T-cell (primary cell): ENCODE measurements at regions not wholly inside any gene's neighbourhood (a gene's known extent, or its start where the extent isn't known, plus 50 kb on each side); places are given as distances from the start of the nearest gene placed in this dataset.

ENCODE experiments used
- ATAC-seq, 4 experiments: fragments of 200-7000 bp in 3 of 4; fragments of 150-1000 bp in 1 of 4; cut with Tn5 transposase; replicated peaks in 1 of 4; 1 replicate in 3 of 4; 2 replicates in 1 of 4; pipeline ENCODE4 v1.10.0; 2021; ENCODE audit warnings: moderate library complexity in 3 of 4, mild to moderate bottlenecking in 2 of 4, moderate number of reproducible peaks in 1 of 4
- CTCF ChIA-PET, 2 donors: fragments of 300-600 bp; sonication (Branson Sonifier 250); formaldehyde crosslinking; loops; one replicate each; lab custom pipeline; 2022; ENCODE audit warnings: antibody characterized with exemption in 2 of 2; lab: Charles Lee
- POLR2A ChIA-PET, 2 donors: fragments of 300-600 bp; sonication (Branson Sonifier 250); formaldehyde crosslinking; loops; one replicate each; lab custom pipeline; 2022; ENCODE audit warnings: antibody characterized with exemption in 2 of 2; lab: Charles Lee
- DNase-seq, 35 experiments: peaks; one replicate each; pipeline versions ENCODE4 v3.0.0 to v3.0.0-alpha.2; 2013 to 2023
- H3K27ac ChIP-seq: one replicate; pipeline ENCODE4 v1.5.1; 2013; ENCODE audit warnings: low read length
- H3K27me3 ChIP-seq, 2 experiments: replicated peaks in 1 of 2; 1 replicate in 1 of 2; 2 replicates in 1 of 2; pipeline versions ENCODE4 v1.6.1 to v1.7.0; 2013; ENCODE audit warnings: low read length in 1 of 2, mixed read lengths in 1 of 2; ENCODE audit not compliant: control insufficient read depth in 2 of 2, insufficient read depth in 2 of 2; ENCODE audit errors: extremely low read depth in 1 of 2
- H3K36me3 ChIP-seq, 2 donors: 1 replicate in 1 of 2; 2 replicates in 1 of 2; pipeline versions ENCODE4 v1.6.1 to v1.7.0; 2013; ENCODE audit warnings: low read length in 1 of 2; ENCODE audit not compliant: control insufficient read depth in 2 of 2, insufficient read depth in 1 of 2; ENCODE audit errors: extremely low read depth in 1 of 2
- H3K4me1 ChIP-seq, 2 experiments: 1 replicate in 1 of 2; 2 replicates in 1 of 2; pipeline versions ENCODE4 v1.6.1 to v1.7.0; 2013; ENCODE audit warnings: low read length in 2 of 2, mixed read lengths in 1 of 2; ENCODE audit not compliant: insufficient read depth in 2 of 2, control insufficient read depth in 1 of 2; ENCODE audit errors: extremely low read depth in 1 of 2
- H3K4me3 ChIP-seq, 2 donors: 1 replicate in 1 of 2; 2 replicates in 1 of 2; pipeline versions ENCODE4 v1.5.1 to v1.7.0; 2013; ENCODE audit warnings: mild to moderate bottlenecking in 2 of 2, low read length in 1 of 2, moderate library complexity in 1 of 2; ENCODE audit not compliant: control insufficient read depth in 1 of 2; ENCODE audit errors: extremely low read depth in 1 of 2
- H3K9me3 ChIP-seq: 2 replicates; pipeline ENCODE4 v1.7.0; 2013
- H3K27ac Mint-ChIP-seq, 2 donors: one replicate each; pipeline ENCODE4 v1.8.0; 2020 to 2021; ENCODE audit warnings: mild to moderate bottlenecking in 2 of 2, mixed read lengths in 2 of 2
- H3K27me3 Mint-ChIP-seq, 2 donors: one replicate each; pipeline ENCODE4 v1.8.0; 2021 to 2022; ENCODE audit warnings: mixed read lengths in 2 of 2
- H3K36me3 Mint-ChIP-seq: one replicate; pipeline ENCODE4 v1.8.0; 2021; ENCODE audit warnings: mixed read lengths
- H3K4me1 Mint-ChIP-seq, 3 donors: one replicate each; pipeline ENCODE4 v1.8.0; 2020 to 2022; ENCODE audit warnings: mixed read lengths in 3 of 3, mild to moderate bottlenecking in 1 of 3
- H3K4me3 Mint-ChIP-seq, 3 donors: one replicate each; pipeline ENCODE4 v1.8.0; 2020 to 2022; ENCODE audit warnings: mild to moderate bottlenecking in 3 of 3, mixed read lengths in 3 of 3, moderate library complexity in 3 of 3
- H3K9me3 Mint-ChIP-seq, 3 donors: one replicate each; pipeline ENCODE4 v1.8.0; 2020 to 2022; ENCODE audit warnings: mixed read lengths in 3 of 3
- WGBS: methylation state at CpG from one replicate; pipeline ENCODE4 v1.1.5; 2013; ENCODE audit warnings: missing lambda C conversion rate; ENCODE audit not compliant: insufficient coverage; 5-methylcytosine and 5-hydroxymethylcytosine counted together

- ChIA-PET POLR2A (no interaction called here), CTCF (no interaction called here)
- no peaks in the 10 kb centered on the region for H3K4me1 Mint-ChIP-seq
- no peaks in the 10 kb centered on the region for H3K36me3 ChIP-seq
- no peaks in the 10 kb centered on the region for H3K27me3 ChIP-seq
- no peaks in the 10 kb centered on the region for H3K27me3 Mint-ChIP-seq
- H3K4me3 Mint-ChIP-seq, result no peak overlapping the region
- H3K9me3 Mint-ChIP-seq, result peaks cover 4 to 28% (median 19%) of the 10 kb centered on the region in 3 donors
- no peak overlapping the region for H3K27ac ChIP-seq
- H3K36me3 Mint-ChIP-seq, result no peaks in the 10 kb centered on the region
- H3K9me3 ChIP-seq, result no peaks in the 10 kb centered on the region
- no peak overlapping the region for H3K4me3 ChIP-seq
- DNase-seq (no peak), ATAC-seq (no peak)
- no peaks in the 10 kb centered on the region for H3K4me1 ChIP-seq
- no peak overlapping the region for H3K27ac Mint-ChIP-seq
Observed at GRCh38 chr3:6281662-6282061, 579.3 kb upstream of the GRM7 start.

GRCh38 chr3:6282918-6283317 lies 578.0 kb upstream of the GRM7 start:
- peaks cover 4 to 22% (median 22%) of the 10 kb centered on the region in 3 donors for H3K9me3 Mint-ChIP-seq
- no peaks in the 10 kb centered on the region for H3K27me3 Mint-ChIP-seq
- no peak overlapping the region for H3K4me3 ChIP-seq
- ATAC-seq (no peak), DNase-seq (no peak)
- CTCF ChIA-PET, result no interaction called here
- no peaks in the 10 kb centered on the region for H3K36me3 ChIP-seq
- H3K4me1 ChIP-seq, result no peaks in the 10 kb centered on the region
- no peaks in the 10 kb centered on the region for H3K9me3 ChIP-seq
- POLR2A ChIA-PET, result no interaction called here
- H3K27ac Mint-ChIP-seq, result no peak overlapping the region
- no peak overlapping the region for H3K27ac ChIP-seq
- H3K27me3 ChIP-seq, result no peaks in the 10 kb centered on the region
- no peaks in the 10 kb centered on the region for H3K4me1 Mint-ChIP-seq
- H3K4me3 Mint-ChIP-seq, result no peak overlapping the region
- no peaks in the 10 kb centered on the region for H3K36me3 Mint-ChIP-seq
- 8% methylated on average over 2 of the region's 4 CpGs for whole genome bisulfite sequencing

- Mint-ChIP-seq H3K27ac (no peak overlapping the region), H3K36me3 (no peaks in the 10 kb centered on the region), H3K4me1 (no peaks in the 10 kb centered on the region), H3K27me3 (no peaks in the 10 kb centered on the region), H3K9me3 (peaks cover 14 to 35% (median 20%) of the 10 kb centered on the region in 3 donors), H3K4me3 (no peak overlapping the region)
- Histone ChIP-seq H3K36me3 (no peaks in the 10 kb centered on the region), H3K27ac (no peak overlapping the region), H3K9me3 (no peaks in the 10 kb centered on the region), H3K4me1 (no peaks in the 10 kb centered on the region), H3K27me3 (no peaks in the 10 kb centered on the region), H3K4me3 (no peak overlapping the region)
- WGBS, result 79% methylated on average over 3 of the region's 5 CpGs
- ATAC-seq (no peak), DNase-seq (no peak)
- CTCF ChIA-PET, result no interaction called here
- POLR2A ChIA-PET, result no interaction called here
Observed at GRCh38 chr3:6287088-6287875, 573.6 kb upstream of the GRM7 start.

- Mint-ChIP-seq H3K27ac (no peak overlapping the region), H3K4me3 (no peak overlapping the region), H3K27me3 (no peaks in the 10 kb centered on the region), H3K4me1 (no peaks in the 10 kb centered on the region), H3K36me3 (no peaks in the 10 kb centered on the region), H3K9me3 (peaks cover 5 to 38% (median 24%) of the 10 kb centered on the region in 3 donors)
- Histone ChIP-seq H3K4me1 (no peaks in the 10 kb centered on the region), H3K27ac (no peak overlapping the region), H3K4me3 (no peak overlapping the region), H3K9me3 (no peaks in the 10 kb centered on the region), H3K36me3 (no peaks in the 10 kb centered on the region), H3K27me3 (no peaks in the 10 kb centered on the region)
- 61% methylated on average over 2 of the region's 3 CpGs for WGBS
- DNase-seq (no peak), ATAC-seq (no peak)
- POLR2A ChIA-PET, result no interaction called here
- CTCF ChIA-PET, result no interaction called here
Observed at GRCh38 chr3:6301626-6302025, 559.3 kb upstream of the GRM7 start.

- DNase-seq (no peak), ATAC-seq (no peak)
- Histone ChIP-seq H3K27ac (no peak overlapping the region), H3K36me3 (no peaks in the 10 kb centered on the region), H3K4me3 (no peak overlapping the region), H3K9me3 (no peaks in the 10 kb centered on the region), H3K4me1 (no peaks in the 10 kb centered on the region), H3K27me3 (no peaks in the 10 kb centered on the region)
- ChIA-PET POLR2A (no interaction called here), CTCF (no interaction called here)
- no peaks in the 10 kb centered on the region for H3K36me3 Mint-ChIP-seq
- peaks cover 0 to 13% (median 7%) of the 10 kb centered on the region in 3 donors for H3K9me3 Mint-ChIP-seq
- H3K4me1 Mint-ChIP-seq, result no peaks in the 10 kb centered on the region
- H3K4me3 Mint-ChIP-seq, result no peak overlapping the region
- H3K27me3 Mint-ChIP-seq, result no peaks in the 10 kb centered on the region
- no peak overlapping the region for H3K27ac Mint-ChIP-seq
- WGBS, result no CpG with 5 or more reads among the region's 4 CpGs
Observed at GRCh38 chr3:6315906-6316305, 545.0 kb upstream of the GRM7 start.

- Mint-ChIP-seq H3K27me3 (no peaks in the 10 kb centered on the region), H3K9me3 (peaks cover 0 to 3% (median 0%) of the 10 kb centered on the region in 3 donors)
- ATAC-seq, result no peak
Observed at GRCh38 chr3:6321999-6322398, 538.9 kb upstream of the GRM7 start.

More at GRCh38 chr3:6321999-6322398, 538.9 kb upstream of the GRM7 start:
- H3K9me3 ChIP-seq, result no peaks in the 10 kb centered on the region
- 74% methylated on average over 2 of the region's 3 CpGs for WGBS
- no peaks in the 10 kb centered on the region for H3K4me1 ChIP-seq
- H3K4me3 ChIP-seq, result no peak overlapping the region
- DNase-seq, result no peak
- ChIA-PET CTCF (no interaction called here), POLR2A (no interaction called here)
- no peaks in the 10 kb centered on the region for H3K36me3 ChIP-seq
- no peak overlapping the region for H3K27ac Mint-ChIP-seq
- no peak overlapping the region for H3K27ac ChIP-seq
- no peak overlapping the region for H3K4me3 Mint-ChIP-seq
- no peaks in the 10 kb centered on the region for H3K27me3 ChIP-seq
- no peaks in the 10 kb centered on the region for H3K4me1 Mint-ChIP-seq
- H3K36me3 Mint-ChIP-seq, result no peaks in the 10 kb centered on the region
